HG02938 (cell line): ENCODE measurements at regions not wholly inside any gene's neighbourhood (a gene's known extent, or its start where the extent isn't known, plus 50 kb on each side); places are given as distances from the start of the nearest gene placed in this dataset.
"Not testable (repeated sequence)": the region's sequence is repeated elsewhere in the genome, so short reads cannot be mapped to it uniquely, and the experiment has no call there.

Experiments used
- ATAC-seq: cut with Tn5 transposase; IDR thresholded peaks from one replicate; pipeline ENCODE4 v1.9.1; 2021; ENCODE audit warnings: mild to moderate bottlenecking, moderate library complexity; ENCODE audit not compliant: unreplicated experiment

DNA sequence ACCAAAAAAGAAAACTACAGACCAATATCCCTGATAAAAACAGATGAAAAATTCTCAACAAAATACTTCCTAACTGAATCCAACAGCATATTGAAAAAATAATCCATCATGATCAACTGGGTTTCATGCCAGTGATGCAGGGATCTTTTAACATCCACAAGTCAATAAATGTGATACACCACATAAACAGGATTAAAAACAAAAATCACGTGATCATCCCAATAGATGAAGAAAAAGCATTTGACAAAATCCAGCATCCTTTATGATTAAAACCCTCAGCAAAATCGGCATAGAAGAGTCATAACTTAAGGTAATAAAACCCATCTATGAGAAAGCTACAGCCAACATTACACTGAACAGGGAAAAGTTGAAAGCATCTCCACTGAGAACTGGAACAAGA lies 107.5 kb downstream of the DCLK3 start:
- no peak for ATAC-seq

DNA sequence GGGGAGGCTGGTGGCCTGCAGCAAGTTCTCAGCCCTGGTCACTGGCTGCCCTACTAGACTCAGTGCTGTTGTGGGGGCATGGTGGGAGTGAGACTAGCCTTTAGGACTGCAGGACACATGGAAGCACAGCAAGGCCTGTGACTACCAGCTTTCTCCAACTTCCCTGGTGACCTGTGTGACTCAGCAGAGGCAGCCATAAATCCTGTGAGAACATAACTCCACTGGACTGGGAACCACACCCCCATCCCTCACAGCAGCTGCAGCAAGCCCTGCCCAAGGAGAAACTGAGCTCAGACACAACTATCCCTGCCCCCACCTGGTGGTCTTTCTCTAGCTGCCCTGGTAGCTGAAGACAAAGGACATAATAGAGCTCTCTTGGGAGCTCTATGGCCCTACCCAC lies 111.3 kb downstream of the DCLK3 start:
- no peak for ATAC-seq

DNA sequence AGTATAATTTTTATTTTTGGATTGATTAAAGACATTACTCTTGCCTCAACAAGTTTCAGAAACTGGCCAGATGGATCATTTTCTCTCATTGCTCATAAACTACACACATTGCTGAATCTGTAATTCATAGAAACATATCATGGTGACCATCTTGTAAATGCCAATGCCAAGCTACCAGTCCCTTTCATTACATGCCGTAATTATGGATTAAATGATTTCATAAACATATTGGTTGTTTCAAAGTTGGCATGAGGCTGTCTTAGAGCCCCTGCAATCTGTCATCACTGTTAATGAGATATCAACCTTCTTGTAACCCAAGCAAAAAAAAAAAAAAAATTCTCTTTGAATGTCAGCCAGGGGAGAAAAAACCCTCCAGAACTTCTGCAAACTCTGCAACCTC lies 112.2 kb downstream of the DCLK3 start:
- ATAC-seq = no peak

DNA sequence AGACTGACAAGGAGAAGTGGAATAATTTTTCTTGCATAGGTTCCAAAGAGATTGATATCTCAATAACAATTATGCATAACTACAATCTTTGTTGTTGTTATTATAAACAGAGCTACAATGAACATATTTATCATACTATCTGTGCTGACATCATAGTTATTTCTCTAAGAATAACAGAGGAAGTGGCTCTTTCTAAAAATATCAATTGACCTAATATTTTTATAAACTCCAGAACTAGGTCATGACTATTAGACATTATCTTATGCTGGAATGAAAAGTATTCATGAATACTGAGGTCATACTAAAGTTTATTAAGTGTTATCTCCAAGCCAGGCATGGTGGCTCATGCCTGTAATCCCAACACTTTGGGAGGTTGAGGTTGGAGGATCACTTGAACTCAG lies 114.1 kb downstream of the DCLK3 start:
- ATAC-seq = no peak

DNA sequence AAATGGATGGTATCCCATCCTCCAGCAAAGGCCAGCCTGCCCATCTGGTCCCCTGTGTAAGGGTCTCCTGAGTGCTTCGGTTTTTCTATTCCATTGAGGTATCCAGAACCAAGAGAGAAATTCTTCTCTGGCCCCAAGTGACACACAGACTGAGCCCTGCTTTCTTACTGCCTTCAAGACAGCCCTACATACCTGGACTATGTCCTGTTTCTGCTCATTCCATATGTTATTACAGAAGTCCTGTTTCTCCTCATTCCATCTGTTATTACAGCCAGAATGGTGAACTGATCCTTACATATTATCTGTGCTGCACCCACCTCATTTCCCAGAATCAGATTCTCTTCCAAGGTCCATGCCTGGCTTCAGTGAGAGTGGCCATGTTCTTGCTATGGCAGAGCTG lies 115.2 kb downstream of the DCLK3 start:
- ATAC-seq = no peak

DNA sequence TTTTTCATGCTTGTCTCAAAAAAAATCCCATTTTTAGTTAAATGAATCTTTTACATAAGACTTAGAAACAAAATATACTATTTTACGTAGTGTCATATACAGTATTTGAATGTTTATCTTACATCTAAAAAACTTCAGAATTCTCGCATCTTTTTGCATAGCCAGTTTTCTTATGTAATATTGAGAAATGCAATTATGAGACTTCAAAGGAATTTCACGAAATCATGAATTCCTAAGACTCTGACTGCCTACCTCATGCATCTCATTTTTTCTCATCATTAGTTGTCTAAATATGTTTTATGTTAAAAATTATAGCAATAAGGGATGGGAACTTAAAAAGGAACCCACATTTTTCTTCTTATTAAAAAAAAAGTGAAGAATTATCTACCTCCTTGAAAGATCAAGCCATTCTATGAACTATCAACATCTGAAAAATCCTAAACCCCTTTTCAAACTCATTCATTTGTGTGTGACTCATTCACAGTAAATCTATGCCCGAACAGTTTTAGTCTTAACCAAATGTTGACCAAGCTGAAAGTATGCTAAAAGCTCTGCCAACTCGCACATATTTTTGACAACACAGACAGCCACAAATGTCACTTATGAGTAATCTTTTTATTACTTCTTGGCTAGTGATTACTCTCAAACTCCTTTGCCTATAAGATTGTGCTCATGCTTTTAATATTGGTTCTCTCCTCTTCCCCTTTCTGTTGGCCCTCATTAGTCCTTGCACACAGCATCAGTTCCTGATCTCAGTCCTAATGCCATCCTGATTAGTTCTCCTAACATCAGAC lies 115.9 kb downstream of the DCLK3 start:
- peak; percentile 91 for ATAC-seq

DNA sequence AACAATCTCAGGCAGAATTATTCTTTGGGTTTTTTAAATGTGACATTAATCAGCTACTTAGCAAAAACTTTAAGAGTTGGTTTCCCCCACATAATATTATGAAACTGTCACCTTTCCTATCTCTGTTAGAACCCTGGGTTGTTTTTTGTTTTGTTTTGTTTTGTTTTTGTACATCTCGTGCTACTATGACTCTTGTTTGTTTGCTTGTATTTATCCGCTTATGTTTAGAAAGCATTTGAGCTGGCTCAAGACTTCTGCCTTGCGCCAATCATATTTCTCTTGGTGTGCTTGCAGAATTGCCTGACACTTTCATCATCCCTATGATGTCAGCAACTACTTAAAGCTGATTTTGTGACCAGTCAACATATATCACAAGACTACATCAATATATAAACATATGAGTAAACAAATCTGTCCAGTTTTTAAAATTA lies 116.9 kb downstream of the DCLK3 start:
- ATAC-seq = no peak

DNA sequence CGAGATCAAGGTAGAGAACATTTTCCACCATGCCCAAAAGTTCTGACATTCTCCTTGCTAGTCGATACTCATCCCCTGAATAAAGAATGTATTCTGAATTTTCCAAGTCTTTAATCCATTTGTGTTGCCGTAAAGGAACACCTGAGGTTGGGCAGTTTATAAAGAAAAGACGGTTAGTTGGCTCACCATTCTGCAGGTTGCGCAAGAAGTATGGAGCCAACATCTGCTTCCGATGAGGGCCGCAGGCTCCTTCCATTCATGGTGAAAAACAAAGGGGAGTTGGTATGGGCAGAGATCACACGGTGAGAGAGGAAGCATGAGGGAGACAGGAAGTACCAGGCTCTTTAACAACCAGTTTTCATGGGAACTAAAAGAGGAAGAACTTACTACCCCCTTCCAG lies 121.2 kb downstream of the DCLK3 start:
- ATAC-seq = no peak

DNA sequence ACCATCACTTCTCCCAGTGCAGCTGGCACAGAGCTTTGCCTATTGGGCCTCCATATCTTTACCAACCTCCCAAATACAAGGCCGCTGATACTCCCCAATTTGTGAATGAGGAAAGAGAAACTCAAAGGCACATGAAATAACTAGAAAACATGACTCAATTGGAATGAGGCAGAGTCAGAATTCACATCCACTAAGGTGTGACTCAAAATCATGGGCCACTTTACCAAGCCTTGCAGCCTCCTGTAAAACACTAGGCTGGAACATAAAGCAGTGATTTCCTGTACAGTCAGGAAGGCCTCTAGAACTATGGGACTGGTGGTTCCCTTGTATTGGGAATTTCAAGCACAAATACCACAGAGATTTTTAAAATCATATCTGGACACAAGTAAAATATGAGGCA lies 128.6 kb downstream of the DCLK3 start:
- ATAC-seq = no peak

DNA sequence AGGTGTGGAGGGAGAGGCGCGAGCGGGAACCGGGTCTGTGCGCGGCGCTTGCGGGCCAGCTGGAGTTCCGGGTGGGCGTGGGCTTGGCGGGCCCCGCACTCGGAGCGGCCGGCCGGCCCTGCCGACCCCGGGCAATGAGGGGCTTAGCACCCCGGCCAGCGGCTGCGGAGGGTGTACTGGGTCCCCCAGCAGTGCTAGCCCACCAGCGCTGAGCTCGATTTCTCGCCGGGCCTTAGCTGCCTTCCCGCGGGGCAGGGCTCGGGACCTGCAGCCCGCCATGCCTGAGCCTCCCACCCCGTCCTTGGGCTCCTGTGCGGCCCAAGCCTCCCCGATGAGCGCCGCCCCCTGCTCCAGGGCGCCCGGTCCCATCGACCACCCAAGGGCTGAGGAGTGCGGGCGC lies 130.5 kb downstream of the DCLK3 start:
- not testable (repeated sequence) for ATAC-seq

DNA sequence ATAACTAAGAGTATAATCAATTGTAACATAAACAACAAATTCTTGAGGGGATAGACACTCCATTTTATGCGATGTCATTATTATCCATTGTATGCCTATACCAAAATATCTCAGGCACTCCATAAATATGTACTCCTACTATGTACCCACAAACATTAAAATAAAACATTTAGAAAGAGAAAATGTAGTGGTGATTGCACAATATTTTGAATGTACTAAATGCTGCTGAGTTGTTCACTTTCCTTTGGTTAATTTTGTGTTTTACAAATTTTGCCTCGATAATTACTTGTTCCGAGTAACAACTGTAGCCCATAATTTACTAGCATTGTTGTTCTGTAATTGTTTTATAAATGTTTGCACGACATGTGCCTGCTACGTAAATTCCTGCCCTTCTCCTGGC lies 131.3 kb downstream of the DCLK3 start:
- ATAC-seq = no peak

DNA sequence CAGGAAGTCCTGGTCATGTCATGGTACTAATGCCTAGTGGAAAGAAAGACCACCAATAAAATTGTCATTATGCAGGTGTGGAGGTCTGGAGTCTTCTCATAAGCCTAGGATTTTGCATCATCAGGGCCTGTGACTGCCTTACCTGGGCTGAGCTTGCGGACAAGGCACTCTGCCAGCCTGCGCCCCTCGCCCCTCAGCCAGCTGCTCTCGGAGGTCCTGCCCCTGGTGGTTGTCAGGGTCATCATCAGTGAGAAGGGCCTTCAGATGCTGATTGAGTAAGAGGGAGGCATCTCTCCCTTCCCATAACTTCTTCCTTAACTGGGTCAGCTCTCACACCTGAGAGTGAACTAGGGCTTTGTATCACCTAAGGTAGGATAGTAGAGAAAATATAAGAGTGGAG lies 132.8 kb downstream of the DCLK3 start:
- ATAC-seq = no peak

DNA sequence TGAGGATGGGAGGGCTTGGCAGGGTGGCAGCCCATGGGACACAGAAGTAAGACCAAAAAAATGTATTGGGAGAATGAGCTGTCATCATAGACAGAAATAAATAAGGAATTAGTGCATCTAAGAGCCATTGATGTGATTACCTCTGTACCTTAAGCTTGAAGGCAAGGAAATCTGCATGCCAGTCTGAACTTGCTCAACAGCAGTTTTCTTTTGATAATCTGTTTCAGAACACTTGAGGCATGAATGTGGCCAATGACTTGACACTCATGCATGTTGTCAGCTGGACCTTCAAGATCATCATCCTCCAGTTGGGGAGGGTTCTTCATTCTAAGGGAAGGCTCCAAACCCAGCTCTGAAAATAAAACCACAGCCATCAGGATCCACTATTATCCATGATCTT lies 148.5 kb downstream of the DCLK3 start:
- no peak for ATAC-seq

DNA sequence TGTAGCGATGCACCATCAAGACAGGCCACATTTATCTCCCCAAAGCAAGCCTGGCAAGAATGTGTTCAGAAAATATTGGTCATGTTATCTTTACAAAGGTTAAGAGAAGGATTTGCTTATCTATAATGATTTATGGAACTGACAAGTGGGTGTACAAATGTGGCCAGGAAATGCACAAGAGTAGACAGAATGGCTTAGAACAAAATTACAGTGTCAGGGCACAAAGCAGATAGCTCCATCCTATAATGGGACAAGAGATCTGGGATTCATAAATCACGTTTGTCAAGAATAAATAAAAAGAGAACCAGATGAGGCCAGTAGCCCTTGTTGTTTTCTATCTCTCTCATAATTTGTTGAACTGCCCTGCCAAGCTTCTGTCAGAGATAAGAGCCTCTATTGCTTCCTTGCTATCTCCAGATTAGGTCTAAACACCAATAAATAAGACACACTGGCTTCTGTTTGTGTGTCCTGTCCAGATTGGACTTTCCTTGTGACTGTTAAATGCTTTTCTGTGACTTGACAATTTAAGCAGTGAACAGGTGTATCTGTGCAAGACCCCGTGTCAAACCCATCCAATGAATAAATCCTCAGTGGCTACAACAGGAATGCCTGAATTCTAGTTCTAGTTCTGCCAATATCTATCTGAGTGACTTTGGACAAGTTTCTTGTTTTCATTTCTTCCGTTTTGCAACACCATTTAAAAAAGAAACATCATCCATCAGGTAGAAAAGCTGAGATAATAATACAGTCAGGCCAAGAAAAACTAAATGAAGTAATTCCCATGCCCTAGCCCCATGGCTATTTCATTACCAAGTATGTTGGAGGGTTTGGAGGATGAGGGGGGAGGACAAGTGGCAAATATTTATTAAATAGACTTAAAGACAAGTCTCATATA lies 157.2 kb downstream of the DCLK3 start:
- no peak for ATAC-seq

DNA sequence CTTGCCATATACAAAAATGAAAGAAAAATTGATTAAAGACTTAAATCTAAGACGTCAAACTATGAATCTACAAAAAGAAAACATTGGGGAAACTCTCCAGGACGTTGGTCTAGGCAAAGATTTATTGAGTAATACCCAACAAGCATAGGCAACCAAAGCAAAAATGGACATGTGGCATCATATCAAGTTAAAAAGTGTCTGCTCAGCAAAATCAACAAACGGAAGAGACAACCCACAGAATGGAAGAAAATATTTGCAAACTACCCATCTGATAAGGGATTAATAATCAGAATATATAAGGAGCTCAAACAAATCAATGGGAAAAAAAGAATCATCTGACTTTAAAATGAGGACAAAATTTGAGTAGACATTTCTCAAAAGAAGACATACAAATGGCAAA lies 160.9 kb downstream of the DCLK3 start:
- ATAC-seq = no peak

DNA sequence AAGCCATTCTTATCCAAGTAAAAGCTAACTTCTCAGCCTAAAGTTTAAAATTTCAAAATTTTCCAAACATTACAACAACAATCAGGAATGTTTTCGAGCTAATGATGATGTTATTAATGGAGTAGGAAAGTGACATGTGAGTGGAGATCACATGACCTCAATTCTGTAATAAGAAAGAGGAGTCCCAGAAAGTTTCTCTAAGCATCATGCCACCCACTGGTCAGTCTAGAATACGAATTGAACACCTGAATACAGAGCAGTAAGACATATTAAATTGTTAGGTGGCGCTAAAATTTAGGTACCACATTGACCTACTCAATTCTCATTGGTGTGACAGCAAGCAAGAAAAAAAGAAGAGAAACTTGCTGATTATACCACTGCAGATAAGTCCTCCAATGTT lies 163.9 kb downstream of the DCLK3 start:
- no peak for ATAC-seq
